CD14-positive monocyte (primary cell): ENCODE measurements at regions not wholly inside any gene's neighbourhood (a gene's known extent, or its start where the extent isn't known, plus 50 kb on each side); places are given as distances from the start of the nearest gene placed in this dataset.

Source experiments
- DNase-seq, 3 donors: peaks; one replicate each; pipeline ENCODE4 v3.0.0-alpha.2; 2011 to 2022
- H2AFZ ChIP-seq: 2 replicates; pipeline ENCODE4 v1.6.0; 2012; ENCODE audit warnings: mild to moderate bottlenecking, low read depth, low read length, inconsistent platforms; ENCODE audit not compliant: insufficient read depth, poor library complexity, severe bottlenecking
- H3K27ac ChIP-seq, 2 donors: 1 replicate in 1 of 2; 2 replicates in 1 of 2; pipeline ENCODE4 v1.5.1; 2012 to 2013; ENCODE audit warnings: low read length in 2 of 2, control low read depth in 1 of 2, inconsistent platforms in 1 of 2, low read depth in 1 of 2, mild to moderate bottlenecking in 1 of 2
- H3K27me3 ChIP-seq, 2 donors: one replicate each; pipeline versions ENCODE4 v1.6.0 to v1.6.1; 2011 to 2013; ENCODE audit warnings: low read length in 2 of 2; ENCODE audit not compliant: control insufficient read depth in 2 of 2, insufficient read depth in 2 of 2
- H3K36me3 ChIP-seq, 2 donors: replicated peaks in 1 of 2; 1 replicate in 1 of 2; 2 replicates in 1 of 2; pipeline versions ENCODE4 v1.5.1 to v1.6.1; 2012 to 2013; ENCODE audit warnings: low read length in 2 of 2, control low read depth in 1 of 2, inconsistent platforms in 1 of 2, mild to moderate bottlenecking in 1 of 2; ENCODE audit not compliant: insufficient read depth in 2 of 2, control insufficient read depth in 1 of 2
- H3K4me1 ChIP-seq, 2 donors: 1 replicate in 1 of 2; 2 replicates in 1 of 2; pipeline versions ENCODE4 v1.5.1 to v1.6.1; 2012 to 2013; ENCODE audit warnings: low read length in 2 of 2, control low read depth in 1 of 2, inconsistent platforms in 1 of 2, mild to moderate bottlenecking in 1 of 2, moderate library complexity in 1 of 2; ENCODE audit not compliant: insufficient read depth in 2 of 2, control insufficient read depth in 1 of 2
- H3K4me2 ChIP-seq: replicated peaks from 2 replicates; pipeline ENCODE3; 2012; ENCODE audit warnings: low read length, moderate library complexity, mild to moderate bottlenecking; ENCODE audit not compliant: poor library complexity, severe bottlenecking; ENCODE audit errors: extremely low read depth
- H3K4me3 ChIP-seq, 3 experiments: fragments of 200-600 bp in 1 of 3; sonication (generic) in 1 of 3; replicated peaks in 1 of 3; 1 replicate in 2 of 3; 2 replicates in 1 of 3; pipeline ENCODE4 v1.5.1; 2011 to 2013; ENCODE audit warnings: low read length in 3 of 3, mild to moderate bottlenecking in 3 of 3, control low read depth in 2 of 3, low read depth in 2 of 3, inconsistent platforms in 1 of 3, moderate library complexity in 1 of 3
- H3K79me2 ChIP-seq: 2 replicates; pipeline ENCODE4 v1.6.0; 2012; ENCODE audit warnings: mild to moderate bottlenecking, control low read depth, inconsistent platforms, low read length, moderate library complexity; ENCODE audit not compliant: insufficient read depth
- H3K9ac ChIP-seq: 2 replicates; pipeline ENCODE4 v1.6.0; 2017; ENCODE audit warnings: low read length, mild to moderate bottlenecking; ENCODE audit not compliant: insufficient read depth, poor library complexity, severe bottlenecking
- H3K9me3 ChIP-seq, 2 donors: replicated peaks in 1 of 2; 1 replicate in 1 of 2; 2 replicates in 1 of 2; pipeline versions ENCODE4 v1.5.1 to v1.6.1; 2012 to 2013; ENCODE audit warnings: low read length in 2 of 2, control low read depth in 1 of 2; ENCODE audit not compliant: control insufficient read depth in 1 of 2, insufficient read depth in 1 of 2
- H4K20me1 ChIP-seq: 2 replicates; pipeline ENCODE4 v1.6.0; 2012; ENCODE audit warnings: mild to moderate bottlenecking, low read length, control low read depth, moderate library complexity; ENCODE audit not compliant: insufficient read depth
- H3K27ac Mint-ChIP-seq, 7 donors: one replicate each; pipeline ENCODE4 v1.8.0; 2020; ENCODE audit warnings: mild to moderate bottlenecking in 7 of 7, mixed read lengths in 7 of 7, moderate library complexity in 6 of 7, inconsistent platforms in 2 of 7
- H3K27me3 Mint-ChIP-seq, 3 donors: one replicate each; pipeline ENCODE4 v1.8.0; 2021 to 2022; ENCODE audit warnings: low read depth in 3 of 3, mild to moderate bottlenecking in 3 of 3, mixed read lengths in 3 of 3, moderate library complexity in 3 of 3, inconsistent platforms in 1 of 3
- H3K36me3 Mint-ChIP-seq, 2 donors: one replicate each; pipeline ENCODE4 v1.8.0; 2020; ENCODE audit warnings: mixed read lengths in 2 of 2, inconsistent platforms in 1 of 2, mild to moderate bottlenecking in 1 of 2
- H3K4me1 Mint-ChIP-seq: one replicate; pipeline ENCODE4 v1.8.0; 2020; ENCODE audit warnings: mild to moderate bottlenecking, mixed read lengths
- H3K4me3 Mint-ChIP-seq, 2 donors: one replicate each; pipeline ENCODE4 v1.8.0; 2020; ENCODE audit warnings: mild to moderate bottlenecking in 2 of 2, mixed read lengths in 2 of 2, moderate library complexity in 1 of 2
- H3K9me3 Mint-ChIP-seq, 7 donors: one replicate each; pipeline ENCODE4 v1.8.0; 2020 to 2022; ENCODE audit warnings: mixed read lengths in 7 of 7, mild to moderate bottlenecking in 6 of 7, moderate library complexity in 6 of 7, inconsistent platforms in 2 of 7
- CTCF ChIP-seq: fragments of 200-600 bp; IDR thresholded peaks from one replicate; pipeline ENCODE4 v1.8.0; 2022; ENCODE audit warnings: antibody characterized with exemption, mild to moderate bottlenecking
- WGBS: methylation state at CpG from one replicate; pipeline ENCODE4 v1.1.5; 2013; ENCODE audit warnings: missing lambda C conversion rate; ENCODE audit not compliant: insufficient coverage; 5-methylcytosine and 5-hydroxymethylcytosine counted together
- intact Hi-C, 2 donors: fragments of 100-400 bp; cut with micrococcal nuclease; formaldehyde crosslinking; loops; one replicate each; pipeline versions ENCODE4 v1.15.0 to v1.15.1; 2023

GRCh38 chr5:20469390-20469789, 481.4 kb upstream of the CDH18 start:
- H3K9me3 ChIP-seq = peaks cover 0 to 3% of the 10 kb centered on the region in 2 donors
- no peaks in the 10 kb centered on the region for H4K20me1 ChIP-seq
- no peak overlapping the region for H3K4me3 Mint-ChIP-seq

DNA sequence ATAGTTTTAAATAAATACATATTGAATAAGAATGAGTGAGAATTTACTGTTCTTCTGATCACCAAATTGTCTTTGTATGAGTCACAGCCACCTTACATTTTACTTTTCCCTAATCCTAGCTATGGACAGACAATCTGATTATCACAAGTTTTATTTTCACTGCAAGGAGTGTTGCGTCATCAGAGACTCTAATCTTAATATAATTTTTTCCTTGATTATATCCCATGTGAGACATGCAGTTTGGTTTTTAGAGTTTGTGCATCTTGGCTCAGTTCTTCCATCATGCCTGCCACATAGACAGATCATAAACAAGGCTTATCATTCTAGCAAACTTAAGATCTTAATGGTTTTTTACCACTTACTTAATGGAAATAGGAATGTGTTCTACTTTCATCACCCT, 478.5 kb upstream of the CDH18 start:
- Histone ChIP-seq H3K4me1 (no peaks in the 10 kb centered on the region), H2AFZ (no peak overlapping the region), H3K4me2 (no peak overlapping the region), H3K27ac (no peak overlapping the region), H3K27me3 (no peaks in the 10 kb centered on the region), H4K20me1 (no peaks in the 10 kb centered on the region), H3K4me3 (no peak overlapping the region), H3K9me3 (peaks cover 0 to 3% of the 10 kb centered on the region in 2 donors), H3K9ac (no peak overlapping the region), H3K36me3 (no peaks in the 10 kb centered on the region), H3K79me2 (no peaks in the 10 kb centered on the region)
- DNase-seq = no peak
- no peaks in the 10 kb centered on the region for H3K27me3 Mint-ChIP-seq
- no peak for TF ChIP-seq CTCF
- no peak overlapping the region for H3K27ac Mint-ChIP-seq
- peaks cover 0 to 7% (median 2%) of the 10 kb centered on the region in 7 donors for H3K9me3 Mint-ChIP-seq
- no peaks in the 10 kb centered on the region for H3K4me1 Mint-ChIP-seq
- no peak overlapping the region for H3K4me3 Mint-ChIP-seq
- no CpG with 5 or more reads among the region's 1 CpG for WGBS
- intact Hi-C loops = no loop called here
- H3K36me3 Mint-ChIP-seq = no peaks in the 10 kb centered on the region

More at GRCh38 chr5:20469390-20469789, 481.4 kb upstream of the CDH18 start:
- no peak for TF ChIP-seq CTCF
- Histone ChIP-seq H3K79me2 (no peaks in the 10 kb centered on the region), H3K36me3 (no peaks in the 10 kb centered on the region), H3K27ac (no peak overlapping the region), H3K4me1 (no peaks in the 10 kb centered on the region), H3K4me2 (no peak overlapping the region), H3K9ac (no peak overlapping the region), H3K27me3 (no peaks in the 10 kb centered on the region), H3K4me3 (no peak overlapping the region), H2AFZ (no peak overlapping the region)
- DNase-seq = no peak
- WGBS = no CpG with 5 or more reads among the region's 3 CpGs
- H3K9me3 Mint-ChIP-seq = peaks cover 0 to under 1% (median 0%) of the 10 kb centered on the region in 7 donors
- H3K27me3 Mint-ChIP-seq = no peaks in the 10 kb centered on the region
- H3K36me3 Mint-ChIP-seq = no peaks in the 10 kb centered on the region
- intact Hi-C loops = no loop called here
- H3K27ac Mint-ChIP-seq = no peak overlapping the region
- H3K4me1 Mint-ChIP-seq = no peaks in the 10 kb centered on the region
